DLD1 (cell line): ENCODE measurements at regions not wholly inside any gene's neighbourhood (a gene's known extent, or its start where the extent isn't known, plus 50 kb on each side); places are given as distances from the start of the nearest gene placed in this dataset.

Experiments
- in situ Hi-C: cut with HindIII; loops from 2 replicates; pipeline ENCODE4 v1.10.0; 2017; ENCODE audit warnings: low sequenced_read_pairs

GRCh38 chr12:107339487-107339886 is 246.1 kb upstream of the CRY1 start:
- in situ Hi-C loops, result loop anchor here (10.0 kb wide), 1 partner anchor 195 kb away; no protein-coding TSS in a partner anchor

- in situ Hi-C loops, result loop anchor here (10.0 kb wide), 1 partner anchor 195 kb away; no protein-coding TSS in a partner anchor
These were observed 246.6 kb upstream of the CRY1 start for GRCh38 chr12:107339932-107340331.

- in situ Hi-C loops, result no loop called here
These were observed 247.5 kb upstream of the CRY1 start for GRCh38 chr12:107340898-107341297.

- in situ Hi-C loops, result no loop called here
These were observed 250.9 kb upstream of the CRY1 start for GRCh38 chr12:107344035-107344808.

GRCh38 chr12:107347261-107347660 is 253.9 kb upstream of the CRY1 start:
- in situ Hi-C loops, result no loop called here

GRCh38 chr12:107349008-107349747 is 255.8 kb upstream of the CRY1 start:
- in situ Hi-C loops, result no loop called here

- in situ Hi-C loops, result no loop called here
These were observed 256.5 kb upstream of the CRY1 start for GRCh38 chr12:107349839-107350238.

- in situ Hi-C loops, result no loop called here
These were observed 257.8 kb upstream of the CRY1 start for GRCh38 chr12:107351109-107351508.

GRCh38 chr12:107351713-107352112 is 258.4 kb upstream of the CRY1 start:
- in situ Hi-C loops, result no loop called here

GRCh38 chr12:107352347-107353081 is 259.2 kb upstream of the CRY1 start:
- in situ Hi-C loops, result no loop called here

GRCh38 chr12:107353312-107353711 is 260.0 kb upstream of the CRY1 start:
- in situ Hi-C loops, result no loop called here

GRCh38 chr12:107355004-107355565 is 261.7 kb upstream of the CRY1 start:
- in situ Hi-C loops, result no loop called here

GRCh38 chr12:107355612-107356011 is 262.3 kb upstream of the CRY1 start:
- in situ Hi-C loops, result no loop called here

- in situ Hi-C loops, result no loop called here
These were observed 263.1 kb upstream of the CRY1 start for GRCh38 chr12:107356266-107356936.

- in situ Hi-C loops, result no loop called here
These were observed 263.6 kb upstream of the CRY1 start for GRCh38 chr12:107356937-107357295.

- in situ Hi-C loops, result no loop called here
These were observed 266.0 kb upstream of the CRY1 start for GRCh38 chr12:107359382-107359781.

- in situ Hi-C loops, result no loop called here
These were observed 266.7 kb upstream of the CRY1 start for GRCh38 chr12:107360033-107360432.

GRCh38 chr12:107360482-107360881 is 267.1 kb upstream of the CRY1 start:
- in situ Hi-C loops, result no loop called here

- in situ Hi-C loops, result no loop called here
These were observed 268.6 kb upstream of the CRY1 start for GRCh38 chr12:107361970-107362369.

GRCh38 chr12:107362960-107363359 is 269.6 kb upstream of the CRY1 start:
- in situ Hi-C loops, result no loop called here
